ES-I3 (cell line): ENCODE measurements at regions not wholly inside any gene's neighbourhood (a gene's known extent, or its start where the extent isn't known, plus 50 kb on each side); places are given as distances from the start of the nearest gene placed in this dataset.

Experiments used
- H3K36me3 ChIP-seq: 2 replicates; pipeline ENCODE4 v1.6.1; 2013; ENCODE audit warnings: mild to moderate bottlenecking, low read length, control low read depth, moderate library complexity; ENCODE audit not compliant: insufficient read depth
- H3K4me1 ChIP-seq: 2 replicates; pipeline ENCODE4 v1.6.1; 2013; ENCODE audit warnings: mild to moderate bottlenecking, control low read depth, low read length; ENCODE audit not compliant: insufficient read depth
- H3K9ac ChIP-seq: 2 replicates; pipeline ENCODE4 v1.6.1; 2013; ENCODE audit warnings: low read depth, mild to moderate bottlenecking, low read length, moderate library complexity
- H3K9me3 ChIP-seq: 2 replicates; pipeline ENCODE4 v1.6.1; 2013; ENCODE audit warnings: mild to moderate bottlenecking, low read length, moderate library complexity; ENCODE audit not compliant: control insufficient read depth, insufficient read depth

GRCh38 chr14:22464422-22465142 is 124.4 kb downstream of the DAD1 start:
- Histone ChIP-seq H3K4me1 (no peaks in the 10 kb centered on the region), H3K9me3 (no peaks in the 10 kb centered on the region), H3K36me3 (no peaks in the 10 kb centered on the region), H3K9ac (no peak overlapping the region)

- H3K36me3 ChIP-seq: no peaks in the 10 kb centered on the region
- no peaks in the 10 kb centered on the region for H3K9me3 ChIP-seq
- H3K4me1 ChIP-seq: no peaks in the 10 kb centered on the region
- H3K9ac ChIP-seq: no peak overlapping the region
Measured at GRCh38 chr14:22463763-22464173, 125.3 kb downstream of the DAD1 start.

GRCh38 chr14:22462923-22463322 is 126.1 kb downstream of the DAD1 start:
- H3K9me3 ChIP-seq: no peaks in the 10 kb centered on the region
- no peak overlapping the region for H3K9ac ChIP-seq
- H3K4me1 ChIP-seq: no peaks in the 10 kb centered on the region
- no peaks in the 10 kb centered on the region for H3K36me3 ChIP-seq

GRCh38 chr14:22460461-22461195 is 128.4 kb downstream of the DAD1 start:
- Histone ChIP-seq H3K36me3 (no peaks in the 10 kb centered on the region), H3K9ac (no peak overlapping the region), H3K4me1 (no peaks in the 10 kb centered on the region), H3K9me3 (no peaks in the 10 kb centered on the region)

GRCh38 chr14:22458737-22459136 is 130.3 kb downstream of the DAD1 start:
- no peaks in the 10 kb centered on the region for H3K9me3 ChIP-seq
- H3K4me1 ChIP-seq: no peaks in the 10 kb centered on the region
- no peaks in the 10 kb centered on the region for H3K36me3 ChIP-seq
- no peak overlapping the region for H3K9ac ChIP-seq

GRCh38 chr14:22456998-22457594 is 131.9 kb downstream of the DAD1 start:
- H3K9me3 ChIP-seq: no peaks in the 10 kb centered on the region
- no peaks in the 10 kb centered on the region for H3K36me3 ChIP-seq
- no peak overlapping the region for H3K9ac ChIP-seq
- H3K4me1 ChIP-seq: no peaks in the 10 kb centered on the region

- H3K9me3 ChIP-seq: no peaks in the 10 kb centered on the region
- H3K4me1 ChIP-seq: no peaks in the 10 kb centered on the region
- H3K36me3 ChIP-seq: no peaks in the 10 kb centered on the region
- H3K9ac ChIP-seq: no peak overlapping the region
Measured at GRCh38 chr14:22456421-22456820, 132.6 kb downstream of the DAD1 start.

- Histone ChIP-seq H3K4me1 (peaks cover 14% of the 10 kb centered on the region), H3K9ac (no peak overlapping the region), H3K9me3 (no peaks in the 10 kb centered on the region), H3K36me3 (no peaks in the 10 kb centered on the region)
Measured at GRCh38 chr14:22452330-22452729, 136.7 kb downstream of the DAD1 start.

GRCh38 chr14:22450266-22450665 is 138.8 kb downstream of the DAD1 start:
- Histone ChIP-seq H3K9me3 (no peaks in the 10 kb centered on the region; the same call in 1 of the 2 replicates), H3K9ac (no peak overlapping the region), H3K4me1 (peaks cover 14% of the 10 kb centered on the region), H3K36me3 (no peaks in the 10 kb centered on the region)

- peaks cover 14% of the 10 kb centered on the region for H3K4me1 ChIP-seq
- H3K9me3 ChIP-seq: no peaks in the 10 kb centered on the region; the same call in 1 of the 2 replicates
- H3K9ac ChIP-seq: no peak overlapping the region
- H3K36me3 ChIP-seq: no peaks in the 10 kb centered on the region
Measured at GRCh38 chr14:22449600-22449905, 139.5 kb downstream of the DAD1 start.

GRCh38 chr14:22448905-22449599 is 140.0 kb downstream of the DAD1 start:
- H3K4me1 ChIP-seq: peaks cover 14% of the 10 kb centered on the region
- H3K9me3 ChIP-seq: no peaks in the 10 kb centered on the region; the same call in 1 of the 2 replicates
- H3K36me3 ChIP-seq: no peaks in the 10 kb centered on the region
- no peak overlapping the region for H3K9ac ChIP-seq

- H3K36me3 ChIP-seq: no peaks in the 10 kb centered on the region
- H3K4me1 ChIP-seq: peaks cover 14% of the 10 kb centered on the region
- H3K9ac ChIP-seq: no peak overlapping the region
- no peaks in the 10 kb centered on the region; the same call in 1 of the 2 replicates for H3K9me3 ChIP-seq
Measured at GRCh38 chr14:22448035-22448904, 140.8 kb downstream of the DAD1 start.

- no peaks in the 10 kb centered on the region for H3K4me1 ChIP-seq
- H3K9me3 ChIP-seq: no peaks in the 10 kb centered on the region
- no peaks in the 10 kb centered on the region for H3K36me3 ChIP-seq
- H3K9ac ChIP-seq: no peak overlapping the region
Measured at GRCh38 chr14:22438742-22439141, 150.3 kb downstream of the DAD1 start.
